Caco-2 (cell line): ENCODE measurements at regions not wholly inside any gene's neighbourhood (a gene's known extent, or its start where the extent isn't known, plus 50 kb on each side); places are given as distances from the start of the nearest gene placed in this dataset.

Experiments
- BruUV-seq: library from RNA; stranded (reverse); fragments of 400-500 nt; replicated peaks from 2 replicates; lab custom pipeline; 2021; lab: Mats Ljungman, UMichigan
- CTCF ChIA-PET: fragments of 300-600 bp; sonication (Branson Sonifier 250); formaldehyde crosslinking; loops from one replicate; lab custom pipeline; 2022; ENCODE audit warnings: antibody characterized with exemption; lab: Charles Lee
- POLR2A ChIA-PET: fragments of 300-600 bp; sonication (Branson Sonifier 250); formaldehyde crosslinking; loops from one replicate; lab custom pipeline; 2022; ENCODE audit warnings: antibody characterized with exemption; lab: Charles Lee
- DNase-seq, 2 experiments: peaks; one replicate each; pipeline versions ENCODE4 v3.0.0 to v3.0.0-alpha.2; 2020 to 2022
- H3K27me3 ChIP-seq: replicated peaks from 2 replicates; pipeline ENCODE4 v1.6.0; 2011; ENCODE audit warnings: low read length; ENCODE audit not compliant: control insufficient read depth, insufficient read depth
- H3K36me3 ChIP-seq: 2 replicates; pipeline ENCODE4 v1.5.1; 2011; ENCODE audit warnings: low read length; ENCODE audit not compliant: control insufficient read depth, insufficient read depth
- H3K4me1 ChIP-seq: fragments of 250-450 bp; sonication (Bioruptor Pico); 2 replicates; pipeline ENCODE4 v1.5.1; 2020; ENCODE audit warnings: mild to moderate bottlenecking
- H3K4me3 ChIP-seq: 2 replicates; pipeline ENCODE4 v1.5.1; 2011; ENCODE audit warnings: low read depth, mild to moderate bottlenecking, control low read depth, low read length
- H3K9me3 ChIP-seq: fragments of 250-450 bp; sonication (Bioruptor Pico); 2 replicates; pipeline ENCODE4 v1.5.1; 2020; ENCODE audit warnings: mild to moderate bottlenecking, moderate library complexity
- H3K27ac Mint-ChIP-seq: one replicate; pipeline ENCODE4 v1.8.0; 2022; ENCODE audit warnings: mixed read lengths; ENCODE audit not compliant: unreplicated experiment
- H3K27me3 Mint-ChIP-seq: one replicate; pipeline ENCODE4 v1.8.0; 2022; ENCODE audit warnings: mixed read lengths; ENCODE audit not compliant: insufficient read depth, unreplicated experiment
- H3K36me3 Mint-ChIP-seq: one replicate; pipeline ENCODE4 v1.8.0; 2022; ENCODE audit warnings: mild to moderate bottlenecking, mixed read lengths; ENCODE audit not compliant: insufficient read depth, unreplicated experiment
- H3K4me1 Mint-ChIP-seq: one replicate; pipeline ENCODE4 v1.8.0; 2022; ENCODE audit warnings: low read depth, mixed read lengths; ENCODE audit not compliant: unreplicated experiment
- H3K4me3 Mint-ChIP-seq: one replicate; pipeline ENCODE4 v1.8.0; 2022; ENCODE audit warnings: mild to moderate bottlenecking, moderate library complexity, mixed read lengths; ENCODE audit not compliant: unreplicated experiment
- H3K9me3 Mint-ChIP-seq: one replicate; pipeline ENCODE4 v1.8.0; 2022; ENCODE audit warnings: mixed read lengths; ENCODE audit not compliant: unreplicated experiment
- intact Hi-C: fragments of 100-400 bp; cut with micrococcal nuclease; formaldehyde crosslinking; loops from one replicate; pipeline ENCODE4 v1.10.0; 2022; ENCODE audit not compliant: unreplicated experiment
- TF ChIP-seq, protein P1 (sequence below), 2 experiments: fragments of 200-600 bp in 1 of 2; IDR thresholded peaks; 1 replicate in 1 of 2; 2 replicates in 1 of 2; pipeline versions ENCODE4 v1.5.1 to v1.8.0; 2011 to 2022; ENCODE audit warnings: antibody characterized with exemption in 1 of 2, control low read depth in 1 of 2, inconsistent platforms in 1 of 2, low read depth in 1 of 2, low read length in 1 of 2, mild to moderate bottlenecking in 1 of 2, moderate library complexity in 1 of 2; ENCODE audit not compliant: insufficient read depth in 1 of 2, severe bottlenecking in 1 of 2, unreplicated experiment in 1 of 2

- no TSS peak for BruUV-seq
- intact Hi-C loops, result no loop called here
- Mint-ChIP-seq H3K36me3 (no peaks in the 10 kb centered on the region), H3K27me3 (no peaks in the 10 kb centered on the region), H3K9me3 (no peaks in the 10 kb centered on the region), H3K27ac (no peak overlapping the region), H3K4me3 (no peak overlapping the region), H3K4me1 (no peaks in the 10 kb centered on the region)
- Histone ChIP-seq H3K36me3 (no peaks in the 10 kb centered on the region), H3K9me3 (no peaks in the 10 kb centered on the region), H3K27me3 (no peaks in the 10 kb centered on the region), H3K4me1 (no peaks in the 10 kb centered on the region), H3K4me3 (no peak overlapping the region)
- ChIA-PET CTCF (no interaction called here), POLR2A (no interaction called here)
- TF ChIP-seq, protein P1, sequence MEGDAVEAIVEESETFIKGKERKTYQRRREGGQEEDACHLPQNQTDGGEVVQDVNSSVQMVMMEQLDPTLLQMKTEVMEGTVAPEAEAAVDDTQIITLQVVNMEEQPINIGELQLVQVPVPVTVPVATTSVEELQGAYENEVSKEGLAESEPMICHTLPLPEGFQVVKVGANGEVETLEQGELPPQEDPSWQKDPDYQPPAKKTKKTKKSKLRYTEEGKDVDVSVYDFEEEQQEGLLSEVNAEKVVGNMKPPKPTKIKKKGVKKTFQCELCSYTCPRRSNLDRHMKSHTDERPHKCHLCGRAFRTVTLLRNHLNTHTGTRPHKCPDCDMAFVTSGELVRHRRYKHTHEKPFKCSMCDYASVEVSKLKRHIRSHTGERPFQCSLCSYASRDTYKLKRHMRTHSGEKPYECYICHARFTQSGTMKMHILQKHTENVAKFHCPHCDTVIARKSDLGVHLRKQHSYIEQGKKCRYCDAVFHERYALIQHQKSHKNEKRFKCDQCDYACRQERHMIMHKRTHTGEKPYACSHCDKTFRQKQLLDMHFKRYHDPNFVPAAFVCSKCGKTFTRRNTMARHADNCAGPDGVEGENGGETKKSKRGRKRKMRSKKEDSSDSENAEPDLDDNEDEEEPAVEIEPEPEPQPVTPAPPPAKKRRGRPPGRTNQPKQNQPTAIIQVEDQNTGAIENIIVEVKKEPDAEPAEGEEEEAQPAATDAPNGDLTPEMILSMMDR (IDR thresholded peaks at IDR 0.05; ENCODE audit: insufficient read depth in 1 of 2, low read depth in 1 of 2, low read length in 1 of 2, severe bottlenecking in 1 of 2, unreplicated experiment in 1 of 2), result no peak
- DNase-seq, result no peak
Observed at GRCh38 chr3:170767576-170767941, 102.4 kb downstream of the RPL22L1 start.

GRCh38 chr3:170766823-170767575, 103.0 kb downstream of the RPL22L1 start:
- ChIA-PET CTCF (no interaction called here), POLR2A (no interaction called here)
- no TSS peak for BruUV-seq

GRCh38 chr3:170766253-170766652, 103.7 kb downstream of the RPL22L1 start:
- CTCF ChIA-PET, result interaction anchor here (0.6 kb wide), 1 partner anchor 352 kb away, joined by 3 read pairs; no protein-coding TSS in a partner anchor

More at GRCh38 chr3:170766823-170767575, 103.0 kb downstream of the RPL22L1 start:
- Mint-ChIP-seq H3K4me3 (no peak overlapping the region), H3K27me3 (no peaks in the 10 kb centered on the region), H3K36me3 (no peaks in the 10 kb centered on the region), H3K4me1 (no peaks in the 10 kb centered on the region), H3K27ac (no peak overlapping the region), H3K9me3 (no peaks in the 10 kb centered on the region)
- Histone ChIP-seq H3K4me1 (no peaks in the 10 kb centered on the region), H3K27me3 (no peaks in the 10 kb centered on the region), H3K36me3 (no peaks in the 10 kb centered on the region), H3K4me3 (no peak overlapping the region), H3K9me3 (no peaks in the 10 kb centered on the region)
- no peak for DNase-seq
- intact Hi-C loops, result no loop called here
- TF ChIP-seq, protein P1 (IDR thresholded peaks at IDR 0.05; ENCODE audit: insufficient read depth in 1 of 2, low read depth in 1 of 2, low read length in 1 of 2, severe bottlenecking in 1 of 2, unreplicated experiment in 1 of 2), result no peak

More at GRCh38 chr3:170766253-170766652, 103.7 kb downstream of the RPL22L1 start:
- Histone ChIP-seq H3K4me1 (no peaks in the 10 kb centered on the region), H3K4me3 (no peak overlapping the region), H3K36me3 (no peaks in the 10 kb centered on the region), H3K9me3 (no peaks in the 10 kb centered on the region), H3K27me3 (no peaks in the 10 kb centered on the region)
- H3K27ac Mint-ChIP-seq, result no peak overlapping the region
- no peak overlapping the region for H3K4me3 Mint-ChIP-seq
- no TSS peak for BruUV-seq
- no peaks in the 10 kb centered on the region for H3K4me1 Mint-ChIP-seq
- no peaks in the 10 kb centered on the region for H3K27me3 Mint-ChIP-seq
- DNase-seq, result no peak
- no peaks in the 10 kb centered on the region for H3K9me3 Mint-ChIP-seq
- intact Hi-C loops, result no loop called here
- POLR2A ChIA-PET, result no interaction called here
- no peaks in the 10 kb centered on the region for H3K36me3 Mint-ChIP-seq
- TF ChIP-seq, protein P1 (IDR thresholded peaks at IDR 0.05; ENCODE audit: insufficient read depth in 1 of 2, low read depth in 1 of 2, low read length in 1 of 2, severe bottlenecking in 1 of 2, unreplicated experiment in 1 of 2), result no peak
